Hepatocyte (in vitro differentiated cells): ENCODE measurements at regions not wholly inside any gene's neighbourhood (a gene's known extent, or its start where the extent isn't known, plus 50 kb on each side); places are given as distances from the start of the nearest gene placed in this dataset.

Experiments
- DNase-seq: peaks from one replicate; pipeline ENCODE4 v3.0.0-alpha.2; 2016; ENCODE audit warnings: low spot score
- H2AFZ ChIP-seq: fragments of 200-600 bp; sonication (generic); 2 replicates; pipeline ENCODE4 v1.6.0; 2016; ENCODE audit warnings: antibody characterized with exemption, mild to moderate bottlenecking
- H3K27ac ChIP-seq: fragments of 200-600 bp; sonication (generic); 2 replicates; pipeline ENCODE4 v1.5.1; 2016; ENCODE audit warnings: mild to moderate bottlenecking
- H3K27me3 ChIP-seq: fragments of 200-600 bp; sonication (generic); 2 replicates; pipeline ENCODE4 v1.6.1; 2016
- H3K36me3 ChIP-seq: fragments of 200-600 bp; sonication (generic); replicated peaks from 2 replicates; pipeline ENCODE4 v1.5.1; 2016; ENCODE audit warnings: low read depth; ENCODE audit not compliant: insufficient read depth
- H3K4me1 ChIP-seq: fragments of 200-600 bp; sonication (generic); 2 replicates; pipeline ENCODE4 v1.5.1; 2016; ENCODE audit warnings: mild to moderate bottlenecking, moderate library complexity; ENCODE audit not compliant: insufficient read depth
- H3K4me2 ChIP-seq: fragments of 200-600 bp; sonication (generic); 2 replicates; pipeline ENCODE4 v1.6.0; 2016
- H3K4me3 ChIP-seq: fragments of 200-600 bp; sonication (generic); 2 replicates; pipeline ENCODE4 v1.5.1; 2016; ENCODE audit warnings: mild to moderate bottlenecking
- H3K79me2 ChIP-seq: fragments of 200-600 bp; sonication (generic); 2 replicates; pipeline ENCODE4 v1.6.0; 2017; ENCODE audit warnings: mild to moderate bottlenecking
- H3K9me2 ChIP-seq: fragments of 200-600 bp; sonication (generic); replicated peaks from 2 replicates; pipeline ENCODE4 v1.6.0; 2017; ENCODE audit warnings: mild to moderate bottlenecking; ENCODE audit not compliant: insufficient read depth
- H3K9me3 ChIP-seq: fragments of 200-600 bp; sonication (generic); 2 replicates; pipeline ENCODE4 v1.5.1; 2016; ENCODE audit warnings: low read depth, mild to moderate bottlenecking
- H4K20me1 ChIP-seq: fragments of 200-600 bp; sonication (generic); 2 replicates; pipeline ENCODE4 v1.6.0; 2016; ENCODE audit warnings: mild to moderate bottlenecking; ENCODE audit not compliant: insufficient read depth, poor library complexity, severe bottlenecking
- CTCF ChIP-seq: fragments of 200-600 bp; sonication (generic); IDR thresholded peaks from 2 replicates; pipeline ENCODE4 v1.5.1; 2016; ENCODE audit warnings: antibody characterized with exemption, mild to moderate bottlenecking; ENCODE audit not compliant: poor library complexity
- EZH2 ChIP-seq: fragments of 200-600 bp; sonication (generic); IDR thresholded peaks from 2 replicates; pipeline ENCODE4 v1.6.1; 2016; ENCODE audit warnings: antibody characterized with exemption, mild to moderate bottlenecking, borderline replicate concordance
- EZH2phosphoT487 ChIP-seq: fragments of 200-600 bp; sonication (generic); IDR thresholded peaks from one replicate; pipeline ENCODE4 v1.6.1; 2018; ENCODE audit warnings: antibody characterized with exemption, mild to moderate bottlenecking, low read depth, moderate library complexity; ENCODE audit not compliant: unreplicated experiment, severe bottlenecking
- WGBS: methylation state at CpG from one replicate; pipeline ENCODE4 v1.1.6; 2016; ENCODE audit warnings: low lambda C conversion rate; ENCODE audit errors: missing lambda C conversion rate; 5-methylcytosine and 5-hydroxymethylcytosine counted together

- Histone ChIP-seq H3K4me1 (no peaks in the 10 kb centered on the region), H3K9me2 (no peaks in the 10 kb centered on the region), H3K27ac (no peak overlapping the region), H3K36me3 (no peaks in the 10 kb centered on the region), H4K20me1 (no peaks in the 10 kb centered on the region), H3K4me2 (no peak overlapping the region), H3K4me3 (no peak overlapping the region), H3K79me2 (no peaks in the 10 kb centered on the region), H3K27me3 (no peaks in the 10 kb centered on the region), H3K9me3 (no peaks in the 10 kb centered on the region), H2AFZ (no peak overlapping the region)
- WGBS = 86% methylated on average over 3 of the region's 3 CpGs
- no peak for TF ChIP-seq CTCF
- no peak for TF ChIP-seq EZH2
- no peak for TF ChIP-seq EZH2phosphoT487
- DNase-seq = no peak
These were observed 119.3 kb upstream of the AP1S2 start for GRCh38 chrX:15973946-15974345.

- H3K27me3 ChIP-seq = no peaks in the 10 kb centered on the region
- H3K27ac ChIP-seq = no peak overlapping the region
- H3K36me3 ChIP-seq = no peaks in the 10 kb centered on the region
- no peak overlapping the region for H3K4me2 ChIP-seq
- H3K9me3 ChIP-seq = no peaks in the 10 kb centered on the region
- H3K4me1 ChIP-seq = no peaks in the 10 kb centered on the region
- H4K20me1 ChIP-seq = no peaks in the 10 kb centered on the region
- DNase-seq = peak; percentile 35
- WGBS = 70% methylated on average over 2 of the region's 2 CpGs
- H3K79me2 ChIP-seq = no peaks in the 10 kb centered on the region
- no peaks in the 10 kb centered on the region for H3K9me2 ChIP-seq
- peak; percentile 30 for TF ChIP-seq CTCF
- TF ChIP-seq EZH2 = no peak
- no peak for TF ChIP-seq EZH2phosphoT487
- no peak overlapping the region for H3K4me3 ChIP-seq
- H2AFZ ChIP-seq = no peak overlapping the region
These were observed 118.7 kb upstream of the AP1S2 start for GRCh38 chrX:15973299-15973698.

GRCh38 chrX:15971696-15972095 lies 117.1 kb upstream of the AP1S2 start:
- Histone ChIP-seq H3K4me3 (no peak overlapping the region), H3K27me3 (no peaks in the 10 kb centered on the region), H3K4me1 (no peaks in the 10 kb centered on the region), H2AFZ (no peak overlapping the region), H3K36me3 (no peaks in the 10 kb centered on the region), H3K4me2 (no peak overlapping the region), H4K20me1 (no peaks in the 10 kb centered on the region), H3K79me2 (no peaks in the 10 kb centered on the region), H3K9me2 (no peaks in the 10 kb centered on the region), H3K27ac (no peak overlapping the region), H3K9me3 (no peaks in the 10 kb centered on the region)
- no peak for TF ChIP-seq EZH2phosphoT487
- TF ChIP-seq EZH2 = no peak
- TF ChIP-seq CTCF = no peak
- 70% methylated on average over 4 of the region's 4 CpGs for WGBS
- DNase-seq = no peak

- H3K4me1 ChIP-seq = no peaks in the 10 kb centered on the region
- no peaks in the 10 kb centered on the region for H3K79me2 ChIP-seq
- no peak overlapping the region for H3K27ac ChIP-seq
- no peaks in the 10 kb centered on the region for H3K9me2 ChIP-seq
- no peak for TF ChIP-seq EZH2
- TF ChIP-seq CTCF = no peak
- TF ChIP-seq EZH2phosphoT487 = no peak
- no peaks in the 10 kb centered on the region for H3K27me3 ChIP-seq
- no peak overlapping the region for H2AFZ ChIP-seq
- H4K20me1 ChIP-seq = no peaks in the 10 kb centered on the region
- no peaks in the 10 kb centered on the region for H3K36me3 ChIP-seq
- no peak for DNase-seq
- H3K4me3 ChIP-seq = no peak overlapping the region
- 97% methylated on average over 1 of the region's 1 CpG for WGBS
- H3K4me2 ChIP-seq = no peak overlapping the region
- H3K9me3 ChIP-seq = no peaks in the 10 kb centered on the region
These were observed 109.2 kb upstream of the AP1S2 start for GRCh38 chrX:15963858-15964257.
